ENCODE measurements at regions not wholly inside any gene's neighbourhood (a gene's known extent, or its start where the extent isn't known, plus 50 kb on each side); places are given as distances from the start of the nearest gene placed in this dataset.

DNA sequence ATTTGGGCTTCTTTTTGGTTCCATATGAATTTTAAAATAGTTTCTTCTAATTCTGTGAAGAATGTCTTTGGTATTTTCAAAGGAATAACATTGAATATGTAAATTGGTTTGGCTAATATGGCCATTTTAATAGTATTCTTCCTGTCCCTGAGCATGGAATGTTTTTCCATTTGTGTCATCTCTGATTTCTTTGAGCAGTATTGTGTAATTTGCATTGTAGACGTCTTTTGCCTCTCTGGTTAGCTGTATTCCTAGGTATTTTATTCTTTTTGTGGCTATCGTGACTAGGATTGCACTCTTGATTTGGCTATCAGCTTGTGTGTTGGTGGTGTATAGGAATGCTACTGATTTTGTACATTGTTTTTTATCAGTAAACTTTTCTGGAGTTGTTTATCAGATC lies 601.9 kb downstream of the SNAPC1 start:
- TF ChIP-seq, protein P1, sequence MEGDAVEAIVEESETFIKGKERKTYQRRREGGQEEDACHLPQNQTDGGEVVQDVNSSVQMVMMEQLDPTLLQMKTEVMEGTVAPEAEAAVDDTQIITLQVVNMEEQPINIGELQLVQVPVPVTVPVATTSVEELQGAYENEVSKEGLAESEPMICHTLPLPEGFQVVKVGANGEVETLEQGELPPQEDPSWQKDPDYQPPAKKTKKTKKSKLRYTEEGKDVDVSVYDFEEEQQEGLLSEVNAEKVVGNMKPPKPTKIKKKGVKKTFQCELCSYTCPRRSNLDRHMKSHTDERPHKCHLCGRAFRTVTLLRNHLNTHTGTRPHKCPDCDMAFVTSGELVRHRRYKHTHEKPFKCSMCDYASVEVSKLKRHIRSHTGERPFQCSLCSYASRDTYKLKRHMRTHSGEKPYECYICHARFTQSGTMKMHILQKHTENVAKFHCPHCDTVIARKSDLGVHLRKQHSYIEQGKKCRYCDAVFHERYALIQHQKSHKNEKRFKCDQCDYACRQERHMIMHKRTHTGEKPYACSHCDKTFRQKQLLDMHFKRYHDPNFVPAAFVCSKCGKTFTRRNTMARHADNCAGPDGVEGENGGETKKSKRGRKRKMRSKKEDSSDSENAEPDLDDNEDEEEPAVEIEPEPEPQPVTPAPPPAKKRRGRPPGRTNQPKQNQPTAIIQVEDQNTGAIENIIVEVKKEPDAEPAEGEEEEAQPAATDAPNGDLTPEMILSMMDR (IDR thresholded peaks at IDR 0.05; ENCODE audit: low read depth, low read length), result no peak

DNA sequence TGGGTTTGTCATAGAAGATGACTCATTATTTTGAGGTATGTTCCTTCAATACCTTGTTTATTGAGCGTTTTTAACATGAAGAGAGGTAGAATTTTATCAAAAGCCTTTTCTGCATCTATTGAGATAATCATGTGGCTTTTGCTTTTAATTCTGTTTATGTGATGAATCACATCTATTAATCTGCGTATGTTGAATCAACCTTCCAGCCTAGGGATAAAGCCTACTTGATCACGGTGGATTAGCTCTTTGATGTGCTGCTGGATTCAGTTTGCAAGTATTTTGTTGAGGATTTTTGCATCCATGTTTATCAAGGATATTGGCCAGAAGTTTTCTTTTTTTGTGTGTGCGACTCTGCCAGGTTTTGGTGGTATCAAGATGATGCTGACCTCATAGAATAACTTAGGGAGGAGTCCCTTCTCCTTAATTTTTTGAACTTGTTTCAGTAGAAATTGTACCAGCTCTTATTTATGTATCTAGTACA lies 602.6 kb downstream of the SNAPC1 start:
- no peak overlapping the region for H3K4me3 ChIP-seq (ENCODE audit: low read depth, low read length)
- TF ChIP-seq, protein P1 (IDR thresholded peaks at IDR 0.05; ENCODE audit: low read depth, low read length), result no peak

More for the DNA sequence above, 601.9 kb downstream of the SNAPC1 start:
- H3K4me3 ChIP-seq (ENCODE audit: low read depth, low read length), result no peak overlapping the region

DNA sequence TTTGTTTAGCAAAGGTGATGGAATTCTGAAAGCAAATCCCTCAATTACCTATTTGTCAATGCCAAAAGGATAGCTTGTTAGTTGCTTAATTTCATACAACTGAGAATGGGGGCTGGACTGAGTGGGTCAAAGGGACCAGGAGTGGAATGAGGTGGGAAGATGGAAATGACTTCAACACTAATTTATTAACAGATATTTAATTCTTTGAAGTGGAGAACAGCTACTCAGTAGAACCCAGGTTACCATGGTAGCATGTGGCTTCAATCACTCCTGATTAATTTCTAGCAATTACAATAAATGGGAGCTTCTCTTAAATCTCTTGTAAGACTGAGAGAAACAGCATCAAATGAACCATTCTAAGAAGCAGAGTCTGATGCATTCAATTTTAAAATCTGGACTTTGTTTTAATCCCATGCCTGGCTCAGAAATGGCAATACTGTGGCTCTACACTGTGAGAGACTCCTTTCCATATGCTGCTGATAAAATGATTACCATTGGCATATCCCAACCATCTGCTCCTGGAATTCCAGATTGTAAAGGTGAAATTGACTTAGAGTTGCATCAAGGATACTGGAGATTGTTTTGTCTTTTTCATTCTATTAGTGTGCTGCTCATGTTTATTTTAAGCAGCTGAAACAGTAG lies 607.8 kb downstream of the SNAPC1 start:
- TF ChIP-seq, protein P1 (IDR thresholded peaks at IDR 0.05; ENCODE audit: low read depth, low read length), result no peak
- H3K4me3 ChIP-seq (ENCODE audit: low read depth, low read length), result no peak overlapping the region

DNA sequence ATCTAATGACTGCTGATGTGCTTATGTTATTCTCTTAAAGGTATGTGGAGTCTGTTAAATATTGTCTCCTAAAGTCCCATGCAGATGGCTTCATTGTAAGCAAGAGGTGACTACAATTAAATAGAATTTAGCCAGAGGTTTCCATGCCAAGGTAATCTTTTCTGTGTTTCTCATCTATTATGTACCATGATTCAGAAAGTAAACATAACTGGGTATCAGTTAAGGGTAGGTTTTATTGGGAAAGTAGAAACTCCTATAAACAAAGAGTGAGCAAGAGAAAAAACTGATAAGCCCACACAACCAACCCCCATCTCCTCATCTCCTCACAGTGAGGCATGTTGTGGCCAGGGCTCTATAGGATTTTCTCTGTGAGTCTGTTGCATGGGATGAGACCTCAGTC lies 611.7 kb downstream of the SNAPC1 start:
- TF ChIP-seq, protein P1 (IDR thresholded peaks at IDR 0.05; ENCODE audit: low read depth, low read length), result no peak
- H3K4me3 ChIP-seq (ENCODE audit: low read depth, low read length), result no peak overlapping the region

DNA sequence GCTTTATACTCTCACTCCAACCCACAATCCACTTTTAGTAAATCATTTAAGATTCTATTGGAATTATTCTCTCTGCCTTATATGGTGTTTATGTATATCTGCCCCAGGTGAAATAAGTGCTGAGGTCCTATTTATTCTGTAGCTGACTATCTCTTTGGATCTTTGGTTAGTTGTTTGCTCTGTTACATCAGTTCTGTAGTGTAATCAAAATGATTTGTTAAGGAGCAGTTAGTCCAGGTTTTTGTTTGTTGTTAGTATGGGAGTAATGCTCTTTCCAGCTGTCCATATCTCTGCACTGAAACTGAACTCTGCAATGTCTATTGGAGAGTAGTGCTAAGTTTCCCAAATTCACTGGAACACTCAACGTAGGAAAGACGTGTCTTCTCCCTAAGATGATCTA lies 615.8 kb downstream of the SNAPC1 start:
- H3K4me3 ChIP-seq (ENCODE audit: low read depth, low read length), result no peak overlapping the region
- TF ChIP-seq, protein P1 (IDR thresholded peaks at IDR 0.05; ENCODE audit: low read depth, low read length), result no peak

DNA sequence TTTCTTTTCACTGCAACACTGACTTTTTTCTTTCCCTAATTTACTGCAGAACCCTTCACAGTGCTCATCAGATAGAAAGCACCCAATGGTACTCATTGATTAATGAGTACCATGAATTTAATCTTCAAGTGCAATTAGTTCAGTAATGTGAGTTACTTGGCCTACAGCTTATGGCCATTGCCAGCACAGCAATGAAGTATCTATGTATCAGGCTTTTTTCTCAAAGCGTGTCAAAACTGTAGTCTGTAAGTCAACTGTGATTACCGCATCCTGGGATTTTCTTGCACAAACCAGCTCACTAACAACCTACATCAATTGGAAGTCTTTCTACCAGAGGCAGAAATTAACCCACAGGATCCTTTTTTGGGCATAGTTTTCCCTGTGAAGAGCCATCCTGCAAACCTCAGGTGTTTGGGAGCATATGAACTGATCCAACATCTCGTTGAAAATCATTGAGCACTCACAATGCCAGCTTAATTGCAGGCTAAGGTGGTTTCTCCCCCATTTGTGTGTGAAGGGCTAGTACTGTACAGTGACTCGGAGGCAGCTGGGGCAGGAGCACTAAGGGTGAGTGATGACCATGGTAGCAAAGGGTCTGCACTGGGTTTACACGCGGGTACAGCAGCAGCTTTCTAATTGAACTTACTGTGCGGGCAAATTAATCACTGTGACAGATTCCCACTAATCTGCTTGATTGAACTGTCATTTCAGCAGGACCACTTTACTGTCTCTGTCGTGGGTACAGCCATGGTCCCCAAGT lies 619.3 kb downstream of the SNAPC1 start:
- H3K4me3 ChIP-seq (ENCODE audit: low read depth, low read length), result no peak overlapping the region
- TF ChIP-seq, protein P1 (IDR thresholded peaks at IDR 0.05; ENCODE audit: low read depth, low read length), result no peak

DNA sequence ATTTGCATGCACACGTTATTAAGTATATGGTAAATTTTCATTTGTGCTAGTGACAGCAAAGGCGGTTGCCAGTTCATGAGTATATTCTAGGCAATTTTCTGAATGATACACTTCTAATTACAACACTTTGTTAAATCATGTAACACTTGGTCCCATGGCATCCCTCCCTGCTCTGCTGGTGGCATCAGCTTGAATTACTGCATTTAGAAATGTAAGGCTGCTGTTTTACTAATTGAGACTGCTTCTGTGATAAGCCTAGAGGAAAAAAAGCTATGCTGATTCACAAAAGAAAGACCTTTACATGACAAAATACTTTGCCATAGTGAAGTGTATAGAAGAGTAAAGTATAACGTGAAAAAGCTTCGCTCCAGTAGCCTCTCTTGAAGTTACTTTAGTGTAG lies 636.1 kb downstream of the KCNH5 start:
- TF ChIP-seq, protein P1 (IDR thresholded peaks at IDR 0.05; ENCODE audit: low read depth, low read length), result no peak
- no peak overlapping the region for H3K4me3 ChIP-seq (ENCODE audit: low read depth, low read length)
